ENCODE measurements at regions not wholly inside any gene's neighbourhood (a gene's known extent, or its start where the extent isn't known, plus 50 kb on each side); places are given as distances from the start of the nearest gene placed in this dataset.

DNA sequence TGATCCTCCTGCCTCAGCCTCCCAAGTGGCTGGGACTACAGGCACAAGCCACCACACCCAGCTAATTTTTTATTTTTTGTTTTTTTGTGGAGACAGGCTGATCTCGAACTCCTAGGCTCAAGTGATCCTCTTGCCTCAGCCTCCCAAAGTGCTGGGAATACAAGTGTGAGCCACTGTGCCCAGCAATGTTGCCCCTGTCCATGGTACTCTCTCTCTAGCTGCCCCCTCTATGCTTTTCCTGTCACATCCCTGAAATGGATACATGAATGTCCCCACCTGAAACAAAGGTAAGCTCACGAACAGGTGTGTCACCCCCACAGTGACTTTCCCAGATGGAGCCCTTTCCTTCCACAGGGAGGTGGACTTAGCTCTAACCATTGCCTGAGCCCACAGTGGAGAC is 141.1 kb upstream of the MGMT start:
- FAIRE-seq, result no peak

DNA sequence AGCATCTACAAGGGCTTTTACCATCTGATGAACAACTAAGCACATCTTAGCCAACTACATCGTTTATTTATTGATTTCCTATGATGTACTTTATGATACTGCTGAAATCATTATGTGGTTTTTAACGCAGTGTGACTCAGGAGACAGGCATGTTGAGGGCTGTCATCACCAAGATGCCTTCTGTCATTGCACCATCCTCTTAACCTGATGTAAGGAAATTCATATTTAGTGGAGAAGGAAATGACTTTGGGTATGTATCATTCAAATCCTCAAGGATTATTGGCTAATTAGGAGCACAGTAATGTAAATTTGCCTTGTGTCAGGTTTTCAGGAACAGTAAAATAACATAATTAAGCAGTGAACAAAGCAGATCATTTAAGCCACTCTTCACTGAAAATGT is 138.5 kb upstream of the MGMT start:
- FAIRE-seq, result no peak

- no peak for FAIRE-seq
These were observed 137.5 kb upstream of the MGMT start for GRCh38 chr10:129329385-129330055.

- no peak for FAIRE-seq
These were observed 136.8 kb upstream of the MGMT start for GRCh38 chr10:129330211-129330610.

DNA sequence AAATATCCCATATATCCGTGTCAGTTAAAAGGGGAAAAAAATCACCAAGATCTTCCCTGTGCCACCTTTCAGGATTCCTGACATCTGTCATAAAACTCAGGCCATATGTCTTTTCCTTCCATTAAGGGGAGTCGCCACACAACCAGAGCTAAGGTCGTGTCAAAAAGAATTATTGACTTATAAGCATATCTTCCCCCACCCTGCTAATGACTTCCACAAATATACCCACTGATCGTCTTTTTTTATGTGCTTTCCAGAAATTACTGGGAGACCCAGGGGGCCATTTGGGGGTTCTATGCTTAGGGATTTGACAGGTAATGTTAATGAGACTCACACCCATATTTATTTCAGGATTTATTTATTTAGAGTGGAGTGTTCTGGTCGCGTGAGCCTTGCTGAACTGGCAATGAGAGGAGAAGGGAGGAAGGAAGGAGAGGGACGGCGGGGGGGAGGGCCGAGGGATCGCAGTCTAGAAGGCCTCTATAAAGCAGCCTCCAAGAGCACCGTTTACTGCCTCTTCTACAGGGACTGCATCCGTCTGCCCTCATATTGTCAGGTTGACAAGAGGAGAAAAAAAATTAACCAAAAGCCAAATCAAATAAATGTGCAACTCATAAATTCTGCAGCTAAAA is 135.7 kb upstream of the MGMT start:
- no peak for FAIRE-seq

DNA sequence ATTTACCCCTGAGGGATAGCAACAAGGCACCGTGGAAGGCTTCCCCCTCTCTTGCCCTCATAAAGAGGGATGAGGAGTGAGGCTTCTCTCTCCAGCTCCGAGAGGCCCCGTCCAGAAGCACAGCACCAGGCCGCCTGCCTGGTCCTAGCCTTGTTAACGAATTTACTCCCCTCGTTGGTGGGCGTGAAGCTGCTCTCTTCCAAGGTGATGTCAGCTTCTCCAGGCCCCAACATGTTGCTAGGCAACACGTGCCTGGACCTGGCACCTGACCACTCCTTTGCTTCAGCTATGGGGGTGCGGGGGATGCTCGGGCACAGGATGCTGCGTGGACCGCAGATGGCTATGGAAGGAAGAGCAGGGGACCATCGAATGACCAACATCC is 135.2 kb upstream of the MGMT start:
- no peak for FAIRE-seq

- no peak for FAIRE-seq
These were observed 134.6 kb upstream of the MGMT start for GRCh38 chr10:129332476-129332875.

- no peak for FAIRE-seq
These were observed 133.3 kb upstream of the MGMT start for GRCh38 chr10:129333706-129334105.

- no peak for FAIRE-seq
These were observed 132.8 kb upstream of the MGMT start for GRCh38 chr10:129334266-129334665.

GRCh38 chr10:129335396-129335795 is 131.6 kb upstream of the MGMT start:
- no peak for FAIRE-seq

GRCh38 chr10:129335942-129336341 is 131.1 kb upstream of the MGMT start:
- no peak for FAIRE-seq

DNA sequence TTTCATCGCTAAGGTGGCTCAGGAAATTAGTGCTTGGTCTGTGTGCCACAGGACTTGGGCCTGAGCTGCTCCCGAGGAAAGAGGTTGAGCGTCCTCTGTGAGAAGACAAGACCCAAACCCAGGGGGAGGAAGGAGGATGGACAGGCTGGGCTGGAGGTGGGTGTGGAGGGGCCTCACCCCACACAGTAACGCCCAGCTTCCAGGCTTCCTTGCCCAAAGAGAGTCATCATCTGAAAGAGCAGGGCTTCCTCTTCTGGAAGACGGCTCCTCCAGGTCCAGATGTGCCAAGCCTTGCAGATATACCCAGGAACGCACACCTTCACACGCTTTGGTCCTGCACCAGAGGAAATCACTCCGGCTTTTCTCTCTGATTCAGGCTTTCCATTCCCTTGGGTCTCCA is 127.8 kb upstream of the MGMT start:
- FAIRE-seq, result no peak

GRCh38 chr10:129339841-129340240 is 127.2 kb upstream of the MGMT start:
- no peak for FAIRE-seq

DNA sequence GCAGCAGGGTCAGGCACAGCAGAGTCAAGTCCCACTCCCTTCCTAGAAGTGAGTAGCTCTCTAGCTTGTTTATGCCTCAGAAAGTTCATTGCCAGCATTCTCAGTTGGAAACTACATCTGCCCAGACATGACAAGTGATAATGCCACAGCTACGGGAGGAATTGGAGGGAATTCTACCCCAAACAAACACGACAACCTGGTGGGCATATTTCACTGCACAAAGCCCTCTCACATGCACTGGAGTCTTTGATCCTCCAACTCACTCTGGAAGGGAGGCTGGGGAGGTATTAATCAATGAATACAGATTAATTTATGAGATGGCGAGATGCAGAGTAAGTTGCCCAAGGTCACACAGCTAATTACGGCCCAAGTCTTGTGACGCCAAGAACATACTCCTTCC is 126.0 kb upstream of the MGMT start:
- FAIRE-seq, result no peak

GRCh38 chr10:129342385-129342784 is 124.7 kb upstream of the MGMT start:
- FAIRE-seq, result no peak

- FAIRE-seq, result no peak
These were observed 123.9 kb upstream of the MGMT start for GRCh38 chr10:129343141-129343540.

DNA sequence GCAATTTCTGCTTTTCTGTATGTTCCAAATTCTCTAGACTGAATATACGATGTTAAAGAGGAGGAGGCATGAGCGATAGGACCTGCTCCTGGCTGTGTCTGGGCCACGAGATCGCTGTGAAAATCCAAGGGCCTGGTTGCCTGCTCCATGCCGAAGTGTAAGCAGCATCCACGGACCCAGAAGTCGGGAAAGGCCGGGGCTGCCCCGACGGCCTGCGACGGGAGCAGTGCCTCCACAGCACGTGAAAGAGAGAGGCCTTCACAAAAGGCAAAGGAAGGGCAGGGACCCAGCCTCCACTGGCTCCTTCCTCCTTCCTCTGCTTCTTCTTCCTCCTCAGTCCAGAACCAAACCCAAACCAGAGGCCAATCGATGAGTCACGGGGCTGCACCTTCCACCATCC is 122.9 kb upstream of the MGMT start:
- FAIRE-seq, result no peak

DNA sequence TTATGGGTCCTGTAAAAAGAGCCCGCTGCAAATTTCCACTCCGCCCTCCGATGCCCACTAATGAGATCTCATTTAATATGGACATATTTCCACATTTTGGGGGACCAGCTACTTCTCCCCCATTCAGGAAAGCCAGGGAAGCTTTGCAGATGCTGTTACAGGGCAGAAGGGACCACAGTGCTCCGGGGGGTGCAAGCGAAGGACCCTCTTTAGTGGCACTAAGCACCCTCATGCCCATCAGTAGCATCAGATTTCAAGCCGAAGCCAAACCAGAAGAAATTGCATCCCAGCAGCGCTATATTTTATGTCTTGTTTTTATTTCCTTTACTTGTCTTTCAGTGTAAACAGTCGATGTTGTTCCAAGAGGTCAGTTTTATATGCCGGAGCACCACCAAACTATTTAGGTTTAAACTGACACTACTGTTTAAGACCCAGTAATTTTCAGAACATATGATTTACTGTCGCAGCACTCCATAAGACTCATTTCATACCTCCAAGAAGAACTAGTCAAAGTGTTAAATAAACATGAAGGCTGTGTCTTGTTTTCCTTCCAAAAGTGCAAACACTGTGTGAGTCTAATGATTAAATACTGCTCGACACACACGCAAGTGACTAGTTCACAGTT is 122.2 kb upstream of the MGMT start:
- no peak for FAIRE-seq

DNA sequence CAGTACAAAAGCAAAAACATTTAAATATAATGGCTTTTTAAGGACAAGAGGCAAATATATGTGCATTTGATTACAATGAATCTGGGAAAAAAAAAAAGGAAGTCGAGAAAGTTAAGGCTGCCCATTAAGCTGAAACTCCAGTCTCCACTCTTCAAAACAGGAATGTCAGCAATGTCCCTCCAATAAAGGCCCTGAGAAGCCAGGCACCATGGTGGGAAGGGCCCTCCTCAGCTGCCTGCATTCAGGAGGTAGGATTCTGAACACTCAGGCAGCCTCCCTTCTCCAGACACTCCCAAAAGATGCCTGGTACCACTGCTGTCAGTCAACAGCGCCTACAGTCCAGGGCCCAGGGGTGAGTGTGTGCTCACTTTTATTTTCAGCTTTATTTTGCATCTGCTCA is 121.3 kb upstream of the MGMT start:
- no peak for FAIRE-seq

- FAIRE-seq, result no peak
These were observed 116.4 kb upstream of the MGMT start for GRCh38 chr10:129350690-129351089.

- FAIRE-seq, result no peak
These were observed 113.9 kb upstream of the MGMT start for GRCh38 chr10:129353101-129353500.

DNA sequence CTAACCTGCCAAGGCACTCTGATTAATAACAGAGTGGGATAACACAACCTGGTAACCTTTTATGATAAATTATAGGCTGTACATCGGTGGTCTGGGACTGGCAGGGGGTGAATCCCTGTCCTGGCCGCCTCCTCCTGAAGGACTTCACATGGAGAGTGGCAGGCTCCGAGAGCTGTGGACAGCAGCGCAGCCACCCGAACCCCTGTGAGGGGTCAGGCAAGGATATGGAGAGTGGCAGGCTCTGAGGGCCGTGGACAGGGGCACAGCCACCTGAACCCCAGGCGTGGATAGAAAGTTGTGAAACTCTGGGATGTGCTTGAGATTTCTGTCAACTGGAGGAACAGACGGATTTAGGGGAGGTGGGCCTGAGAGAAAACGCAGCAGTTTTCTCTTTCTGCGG is 107.0 kb upstream of the MGMT start:
- no peak for FAIRE-seq

GRCh38 chr10:129361676-129362376 is 105.2 kb upstream of the MGMT start:
- FAIRE-seq, result no peak

GRCh38 chr10:129364949-129365348 is 102.1 kb upstream of the MGMT start:
- no peak for FAIRE-seq
